RWPE1 (cell line): ENCODE measurements at regions not wholly inside any gene's neighbourhood (a gene's known extent, or its start where the extent isn't known, plus 50 kb on each side); places are given as distances from the start of the nearest gene placed in this dataset.
"Not testable (repeated sequence)": the region's sequence is repeated elsewhere in the genome, so short reads cannot be mapped to it uniquely, and the experiment has no call there.

ENCODE experiments used
- CTCF ChIA-PET: fragments of 350-600 bp; sonication (Branson Sonifier 250); formaldehyde crosslinking; extraction: SDS; loops from one replicate; lab custom pipeline; 2021; lab: Yijun Ruan, JAX
- POLR2A ChIA-PET: fragments of 400-600 bp; formaldehyde crosslinking; extraction: SDS; loops from one replicate; lab custom pipeline; 2020; ENCODE audit warnings: antibody characterized with exemption; ENCODE audit not compliant: low non-redundant PET; lab: Yijun Ruan, JAX
- DNase-seq: peaks from one replicate; pipeline ENCODE4 v3.0.0; 2012; ENCODE audit warnings: low spot score
- H3K27ac ChIP-seq: fragments of 450-650 bp; 2 replicates; pipeline ENCODE4 v1.5.1; 2017
- TF ChIP-seq, protein P1 (sequence below): fragments of 450-650 bp; conservative IDR thresholded peaks from 2 replicates; pipeline ENCODE4 v1.5.1; 2017; ENCODE audit warnings: low read depth, mild to moderate bottlenecking

DNA sequence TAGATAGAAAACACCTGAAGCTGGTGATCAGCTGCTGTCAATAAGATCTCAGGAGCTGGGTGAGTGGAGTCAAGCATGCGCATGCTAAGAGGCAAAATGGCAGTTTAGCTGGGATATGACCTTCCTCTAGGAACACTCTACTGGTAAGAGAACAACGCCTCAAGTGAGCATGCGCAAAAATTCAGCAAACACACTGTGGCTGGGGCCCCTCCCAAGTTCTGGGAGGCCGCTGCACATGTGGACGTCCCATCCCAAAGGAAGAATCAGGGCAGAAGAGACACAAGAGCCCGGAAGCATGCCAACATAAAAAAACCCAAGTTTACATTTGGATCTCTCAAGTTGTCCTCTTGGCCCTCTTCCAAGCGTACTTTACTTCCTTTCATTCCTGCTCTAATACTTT is 126.3 kb upstream of the F3 start:
- POLR2A ChIA-PET: no interaction called here
- no peak overlapping the region for H3K27ac ChIP-seq
- TF ChIP-seq, protein P1, sequence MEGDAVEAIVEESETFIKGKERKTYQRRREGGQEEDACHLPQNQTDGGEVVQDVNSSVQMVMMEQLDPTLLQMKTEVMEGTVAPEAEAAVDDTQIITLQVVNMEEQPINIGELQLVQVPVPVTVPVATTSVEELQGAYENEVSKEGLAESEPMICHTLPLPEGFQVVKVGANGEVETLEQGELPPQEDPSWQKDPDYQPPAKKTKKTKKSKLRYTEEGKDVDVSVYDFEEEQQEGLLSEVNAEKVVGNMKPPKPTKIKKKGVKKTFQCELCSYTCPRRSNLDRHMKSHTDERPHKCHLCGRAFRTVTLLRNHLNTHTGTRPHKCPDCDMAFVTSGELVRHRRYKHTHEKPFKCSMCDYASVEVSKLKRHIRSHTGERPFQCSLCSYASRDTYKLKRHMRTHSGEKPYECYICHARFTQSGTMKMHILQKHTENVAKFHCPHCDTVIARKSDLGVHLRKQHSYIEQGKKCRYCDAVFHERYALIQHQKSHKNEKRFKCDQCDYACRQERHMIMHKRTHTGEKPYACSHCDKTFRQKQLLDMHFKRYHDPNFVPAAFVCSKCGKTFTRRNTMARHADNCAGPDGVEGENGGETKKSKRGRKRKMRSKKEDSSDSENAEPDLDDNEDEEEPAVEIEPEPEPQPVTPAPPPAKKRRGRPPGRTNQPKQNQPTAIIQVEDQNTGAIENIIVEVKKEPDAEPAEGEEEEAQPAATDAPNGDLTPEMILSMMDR: no peak
- no peak for DNase-seq
- CTCF ChIA-PET: interaction anchor here (0.6 to 1.3 kb wide), 2 partner anchors 11 to 331 kb away, joined by 3 read pairs; no protein-coding TSS in a partner anchor

DNA sequence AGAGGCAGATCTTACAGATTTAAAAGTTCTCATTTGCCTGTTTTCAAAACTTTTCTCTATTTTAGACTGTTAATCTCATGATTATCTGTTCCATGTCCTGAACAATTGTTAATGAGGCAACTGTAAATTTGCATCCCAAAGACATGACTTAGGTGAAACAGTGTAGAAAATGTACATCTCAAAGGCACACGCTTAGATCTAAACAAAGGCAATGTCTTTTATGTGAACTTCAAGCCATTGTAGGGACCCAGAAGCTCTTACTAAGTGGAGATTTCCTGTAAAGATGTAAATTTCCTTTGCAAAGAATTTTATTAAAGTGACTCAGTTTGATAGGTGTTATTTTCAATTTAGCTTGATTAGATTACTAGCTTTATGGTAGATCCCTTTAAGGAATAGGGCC is 125.2 kb upstream of the F3 start:
- CTCF ChIA-PET: interaction anchor here (1.3 kb wide), 1 partner anchor 12 kb away, joined by 3 read pairs; no protein-coding TSS in a partner anchor
- no peak for DNase-seq
- H3K27ac ChIP-seq: no peak overlapping the region
- TF ChIP-seq, protein P1: no peak
- POLR2A ChIA-PET: no interaction called here

DNA sequence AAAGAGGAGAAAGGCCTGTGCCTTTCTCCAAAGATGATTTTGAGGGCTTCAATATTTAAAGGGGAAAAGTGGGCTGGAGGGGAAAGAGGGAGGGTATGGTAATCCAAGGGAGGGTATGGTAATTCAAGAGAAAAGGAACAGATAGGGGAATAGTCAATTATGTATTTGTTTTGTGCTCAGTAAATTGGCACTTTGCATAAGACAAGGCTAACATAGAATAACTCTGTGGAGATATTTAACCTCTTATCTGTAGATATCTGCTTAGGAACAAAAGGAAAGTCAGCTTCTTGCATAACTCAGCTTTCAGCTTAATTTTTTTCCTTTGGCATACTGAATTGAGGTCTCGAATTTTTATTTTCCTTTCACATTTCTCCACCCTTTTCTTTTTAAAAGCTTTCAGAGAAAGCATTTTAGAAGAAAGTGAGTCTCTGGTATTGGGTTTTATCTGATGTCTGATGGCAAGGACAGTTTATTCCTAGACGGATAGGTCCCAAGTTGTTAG is 119.9 kb upstream of the F3 start:
- no peak overlapping the region for H3K27ac ChIP-seq
- CTCF ChIA-PET: no interaction called here
- TF ChIP-seq, protein P1: no peak
- POLR2A ChIA-PET: no interaction called here
- no peak for DNase-seq

DNA sequence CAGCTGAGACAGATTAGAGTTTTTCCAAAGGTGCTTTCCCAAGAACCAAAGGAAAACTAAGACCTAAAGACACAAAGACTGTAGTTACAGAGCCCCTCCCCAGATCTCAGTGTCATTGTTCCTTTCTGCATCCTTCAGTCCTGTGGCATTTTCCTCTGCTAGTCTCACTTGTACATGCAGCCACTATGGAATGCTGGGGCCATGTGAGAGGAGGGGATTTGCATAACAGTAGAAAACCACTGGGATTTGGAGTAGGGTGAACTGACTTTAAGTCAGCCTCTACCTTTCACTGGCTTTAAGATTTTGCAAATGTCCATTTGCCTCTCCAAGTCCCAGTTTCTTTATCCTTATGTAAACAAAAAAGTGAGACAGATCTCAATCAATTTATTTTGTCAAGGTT is 119.4 kb upstream of the F3 start:
- CTCF ChIA-PET: interaction anchor here (1.2 kb wide), 1 partner anchor 16 kb away, joined by 3 read pairs; no protein-coding TSS in a partner anchor
- TF ChIP-seq, protein P1: no peak
- POLR2A ChIA-PET: no interaction called here
- DNase-seq: no peak
- H3K27ac ChIP-seq: no peak overlapping the region

DNA sequence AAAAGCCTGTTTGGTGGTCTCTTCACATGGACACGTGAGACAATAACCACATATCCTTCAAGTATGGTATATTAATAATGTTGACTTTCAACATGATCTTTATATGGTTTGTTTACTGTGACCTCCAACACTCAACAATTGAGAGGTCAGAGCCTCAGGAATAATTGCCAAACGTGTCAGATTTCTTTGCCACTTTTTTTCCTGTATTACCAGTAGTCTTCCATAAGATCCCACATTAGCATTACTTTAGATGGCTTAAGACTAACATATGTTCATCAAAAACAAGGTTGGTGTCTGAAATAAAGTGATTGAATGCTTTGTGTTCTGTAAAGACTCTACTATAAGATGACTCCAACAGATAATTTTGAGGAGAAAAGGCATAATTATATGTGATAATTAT is 118.7 kb upstream of the F3 start:
- CTCF ChIA-PET: interaction anchor here (0.6 to 1.2 kb wide), 3 partner anchors 17 to 383 kb away, joined by 3 to 4 read pairs (median 3); no protein-coding TSS in a partner anchor
- no peak overlapping the region for H3K27ac ChIP-seq
- POLR2A ChIA-PET: no interaction called here

DNA sequence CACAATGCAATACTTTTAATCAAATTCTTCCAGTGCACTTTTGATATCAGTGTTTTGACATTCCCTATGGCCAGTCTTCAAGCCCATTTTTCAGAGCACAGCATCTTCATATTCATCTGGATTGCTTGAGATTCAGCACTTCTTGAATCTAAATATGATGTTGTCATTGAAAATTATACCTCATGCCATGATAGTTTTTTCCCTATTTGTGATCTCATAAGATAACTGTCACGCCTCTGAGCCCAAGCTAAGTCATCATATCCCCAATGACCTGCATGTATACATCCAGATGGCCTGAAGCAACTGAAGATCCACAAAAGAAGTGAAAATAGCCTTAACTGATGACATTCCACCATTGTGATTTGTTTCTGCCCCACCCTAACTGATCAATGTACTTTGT is 117.6 kb upstream of the F3 start:
- CTCF ChIA-PET, DNase-seq, H3K27ac ChIP-seq, POLR2A ChIA-PET: not testable (repeated sequence)

More for the DNA sequence above, 118.7 kb upstream of the F3 start:
- TF ChIP-seq, protein P1: no peak
- DNase-seq: no peak

DNA sequence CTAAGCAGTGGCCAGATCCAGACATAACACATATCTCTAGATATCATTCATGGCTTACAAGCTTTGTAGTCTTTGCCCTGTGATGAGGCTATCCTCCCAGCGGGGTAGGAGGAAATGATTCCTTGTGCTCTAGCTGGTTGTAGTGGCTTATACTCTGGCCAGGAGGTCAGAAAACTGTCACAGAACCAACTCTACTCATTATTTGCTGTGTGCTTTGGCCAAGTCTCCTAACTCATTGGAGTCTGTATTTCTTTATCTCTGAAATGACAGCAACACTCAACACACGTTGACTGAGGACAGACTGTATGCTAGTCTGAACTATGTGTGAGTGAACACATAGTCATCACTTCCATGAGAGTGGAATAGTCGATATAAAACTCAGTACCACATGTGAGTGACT is 116.7 kb upstream of the F3 start:
- CTCF ChIA-PET: no interaction called here
- no peak for DNase-seq
- TF ChIP-seq, protein P1: no peak
- POLR2A ChIA-PET: no interaction called here
- H3K27ac ChIP-seq: no peak overlapping the region

DNA sequence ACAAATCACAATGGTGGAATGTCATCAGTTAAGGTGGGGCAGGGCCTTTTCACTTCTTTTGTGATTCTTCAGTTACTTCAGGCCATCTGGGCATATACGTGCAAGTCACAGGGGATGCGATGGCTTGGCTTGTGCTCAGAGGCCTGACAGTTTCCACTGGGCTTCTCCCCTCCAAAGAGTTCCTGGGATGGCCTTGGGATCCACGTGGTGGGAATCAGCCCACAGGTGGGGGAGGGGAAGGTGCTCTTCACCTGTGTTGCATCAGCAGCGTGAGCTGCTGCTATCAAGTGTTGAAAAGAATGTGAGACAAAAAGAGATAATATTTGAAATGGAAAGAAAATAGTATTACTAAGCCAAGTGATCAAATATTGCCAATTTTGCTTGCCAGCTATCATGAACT is 116.2 kb upstream of the F3 start:
- H3K27ac ChIP-seq, POLR2A ChIA-PET, CTCF ChIA-PET, DNase-seq: not testable (repeated sequence)
